Muscle layer of colon (tissue), 2 donors: ENCODE measurements at regions not wholly inside any gene's neighbourhood (a gene's known extent, or its start where the extent isn't known, plus 50 kb on each side); places are given as distances from the start of the nearest gene placed in this dataset.

Experiments used
- H3K27ac ChIP-seq: one replicate; pipeline ENCODE4 v1.7.0; 2013; ENCODE audit warnings: low read depth, mild to moderate bottlenecking, low read length, moderate library complexity
- H3K27me3 ChIP-seq, 2 donors: one replicate each; pipeline ENCODE4 v1.7.0; 2013; ENCODE audit warnings: low read length in 2 of 2, mild to moderate bottlenecking in 2 of 2; ENCODE audit not compliant: insufficient read depth in 2 of 2, control insufficient read depth in 1 of 2
- H3K36me3 ChIP-seq: one replicate; pipeline ENCODE4 v1.7.0; 2013; ENCODE audit warnings: mild to moderate bottlenecking, low read length; ENCODE audit not compliant: insufficient read depth
- H3K4me1 ChIP-seq: one replicate; pipeline ENCODE4 v1.7.0; 2013; ENCODE audit warnings: mild to moderate bottlenecking, low read length; ENCODE audit not compliant: insufficient read depth
- H3K4me3 ChIP-seq, 2 donors: one replicate each; pipeline ENCODE4 v1.7.0; 2013; ENCODE audit warnings: low read length in 2 of 2, low read depth in 1 of 2, mild to moderate bottlenecking in 1 of 2, moderate library complexity in 1 of 2
- H3K9ac ChIP-seq: one replicate; pipeline ENCODE4 v1.7.0; 2013; ENCODE audit warnings: low read length
- H3K9me3 ChIP-seq: one replicate; pipeline ENCODE4 v1.7.0; 2013; ENCODE audit warnings: mild to moderate bottlenecking, low read length
- donor health status: abdominal sarcoma.
- donor health status: Adenocarcinoma of cecum.

DNA sequence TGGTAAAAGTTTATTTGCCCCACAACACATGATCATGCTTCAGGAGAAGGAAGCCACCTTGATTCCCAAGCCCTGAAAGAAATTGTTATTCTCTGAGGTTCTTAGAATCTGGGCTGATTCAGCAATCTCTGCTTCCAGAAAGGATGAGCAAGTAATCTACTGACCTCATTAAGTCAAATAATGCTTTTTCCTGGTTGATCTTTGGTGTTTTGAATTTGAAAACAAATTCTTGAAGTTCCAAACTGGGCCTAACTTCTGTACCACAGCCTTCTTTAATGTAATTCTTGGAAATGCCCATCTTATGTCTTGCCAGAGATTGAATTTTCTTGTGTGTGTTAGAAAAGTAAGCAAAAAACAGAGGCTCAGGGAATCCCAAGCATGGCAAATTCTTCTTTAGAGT, 319.2 kb upstream of the DDHD1 start:
- Histone ChIP-seq H3K9me3 (no peaks in the 10 kb centered on the region), H3K9ac (no peak overlapping the region), H3K4me3 (no peak overlapping the region), H3K36me3 (no peaks in the 10 kb centered on the region), H3K4me1 (peaks cover 13% of the 10 kb centered on the region), H3K27me3 (no peaks in the 10 kb centered on the region), H3K27ac (no peak overlapping the region)

DNA sequence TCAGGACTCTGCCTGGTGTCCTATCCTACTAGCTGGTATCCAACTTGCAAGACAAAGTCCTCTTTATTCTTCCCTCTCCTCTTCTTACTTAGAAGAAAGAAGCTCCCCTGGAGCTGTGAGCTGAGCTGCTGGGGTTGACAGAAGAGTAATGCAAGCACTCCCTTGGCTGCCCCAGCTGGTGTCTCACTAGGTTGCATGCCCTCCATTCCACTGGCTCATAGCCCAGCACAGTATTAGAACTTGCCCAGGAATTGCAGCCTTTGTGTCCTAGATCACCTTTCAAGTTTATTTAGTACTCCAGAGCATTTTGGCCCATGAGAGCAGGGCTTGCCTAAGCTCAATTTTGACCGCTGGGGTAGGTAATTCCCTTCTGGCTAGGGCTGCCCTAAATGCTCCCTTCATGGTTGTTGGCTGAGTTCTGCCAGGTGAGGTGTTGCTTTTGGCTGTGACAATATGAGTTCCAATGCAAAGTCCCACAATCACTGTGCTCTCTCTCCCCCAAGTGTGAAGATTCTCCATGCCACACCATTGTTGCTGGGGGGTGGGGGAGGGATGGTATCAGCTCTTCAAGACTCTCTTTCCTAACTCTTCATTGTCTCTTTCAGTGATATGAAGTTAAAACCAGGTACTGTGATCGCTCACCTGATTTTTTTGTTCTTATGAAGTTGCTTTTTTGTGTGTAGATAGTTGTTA, 317.4 kb upstream of the DDHD1 start:
- H3K4me3 ChIP-seq, result no peak overlapping the region
- peaks cover 13% of the 10 kb centered on the region for H3K4me1 ChIP-seq
- no peaks in the 10 kb centered on the region for H3K9me3 ChIP-seq
- H3K9ac ChIP-seq, result no peak overlapping the region
- no peaks in the 10 kb centered on the region for H3K36me3 ChIP-seq
- no peak overlapping the region for H3K27ac ChIP-seq
- H3K27me3 ChIP-seq, result no peaks in the 10 kb centered on the region

DNA sequence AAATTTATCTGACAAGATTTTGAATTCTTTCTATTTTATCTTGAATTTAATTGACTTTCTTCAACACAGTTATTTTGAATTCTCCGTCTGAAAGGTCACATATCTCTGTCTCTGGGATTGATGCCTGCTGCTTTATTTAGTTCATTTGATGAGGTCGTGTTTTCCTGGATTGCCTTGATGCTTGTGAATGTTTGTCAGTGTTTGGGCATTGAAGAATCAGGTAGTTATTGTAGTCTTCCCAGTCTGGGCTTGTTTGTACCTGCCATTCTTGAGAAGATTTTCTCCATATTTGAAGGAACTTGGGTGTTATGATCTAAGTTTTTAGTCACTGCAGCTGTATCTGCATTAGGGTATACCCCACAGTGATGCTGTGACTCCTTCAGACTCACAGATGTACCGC, 315.8 kb upstream of the DDHD1 start:
- no peaks in the 10 kb centered on the region for H3K36me3 ChIP-seq

DNA sequence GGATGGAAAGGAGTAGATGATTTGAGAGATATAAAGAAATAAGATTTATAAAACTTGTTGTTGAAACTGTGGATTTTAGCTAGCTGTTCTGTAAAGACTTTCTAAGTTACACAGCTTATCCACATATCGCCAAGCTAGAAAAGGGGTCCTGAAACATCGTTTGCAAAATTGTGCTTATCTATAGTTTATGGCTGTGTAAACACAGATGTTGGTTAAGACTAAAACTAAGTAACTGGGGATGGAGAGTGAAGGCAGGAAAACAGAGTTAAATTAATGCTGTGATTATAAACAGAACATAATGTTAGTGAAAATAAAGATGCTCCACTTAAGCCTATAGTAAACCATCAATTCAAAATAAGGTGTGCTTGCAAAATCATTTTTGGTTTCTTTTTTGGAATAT, 311.3 kb upstream of the DDHD1 start:
- peaks cover 8% of the 10 kb centered on the region for H3K4me1 ChIP-seq
- H3K27ac ChIP-seq, result no peak overlapping the region

More for the DNA sequence above, 315.8 kb upstream of the DDHD1 start:
- Histone ChIP-seq H3K27ac (no peak overlapping the region), H3K4me1 (peaks cover 13% of the 10 kb centered on the region), H3K9ac (no peak overlapping the region), H3K27me3 (no peaks in the 10 kb centered on the region), H3K9me3 (no peaks in the 10 kb centered on the region), H3K4me3 (no peak overlapping the region)

DNA sequence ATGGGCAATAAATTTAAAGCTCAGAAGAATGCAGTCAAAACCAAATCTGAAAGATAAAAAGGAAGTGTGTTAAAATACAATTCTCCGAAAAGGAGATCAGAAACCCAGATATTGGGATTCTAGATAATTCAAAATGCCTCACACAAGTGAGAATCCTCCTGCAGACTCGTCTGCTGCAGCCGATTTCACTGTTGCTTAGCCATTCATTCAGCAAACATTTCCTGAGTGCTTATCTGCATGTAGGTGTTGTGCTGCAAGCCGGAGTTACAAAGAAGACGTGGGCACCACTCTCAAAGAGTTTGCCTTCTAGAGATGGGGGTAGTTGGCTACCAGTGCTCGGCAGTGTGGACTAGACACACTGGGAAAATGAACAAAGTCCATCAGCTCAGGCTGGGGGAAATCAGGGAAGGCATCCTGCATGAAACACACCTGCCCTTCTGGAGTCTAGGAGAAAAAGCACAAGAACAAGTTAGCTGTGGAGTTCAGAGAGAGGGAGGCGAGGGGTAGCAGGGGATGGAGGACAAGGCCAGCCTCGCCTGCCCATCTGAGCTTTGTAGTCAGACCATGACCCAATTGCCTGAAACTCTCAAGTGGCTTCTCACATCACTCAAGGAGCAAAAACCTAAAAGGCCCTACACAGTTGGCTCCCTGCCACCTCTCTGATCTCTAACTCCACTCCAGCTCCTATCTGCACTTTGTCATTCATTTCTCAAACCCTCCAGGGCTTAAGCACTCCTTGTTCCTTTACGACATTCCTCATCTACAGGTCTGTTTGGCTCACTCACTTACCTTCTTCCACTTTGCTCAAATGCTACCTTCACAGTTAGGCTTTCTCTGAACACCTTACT, 310.0 kb upstream of the DDHD1 start:
- Histone ChIP-seq H3K27ac (no peak overlapping the region), H3K36me3 (no peaks in the 10 kb centered on the region), H3K9me3 (no peaks in the 10 kb centered on the region), H3K9ac (no peak overlapping the region), H3K4me1 (peaks cover 8% of the 10 kb centered on the region), H3K4me3 (no peak overlapping the region), H3K27me3 (no peaks in the 10 kb centered on the region)

More for the DNA sequence above, 311.3 kb upstream of the DDHD1 start:
- no peaks in the 10 kb centered on the region for H3K9me3 ChIP-seq
- H3K9ac ChIP-seq, result no peak overlapping the region
- H3K36me3 ChIP-seq, result no peaks in the 10 kb centered on the region
- no peaks in the 10 kb centered on the region for H3K27me3 ChIP-seq
- H3K4me3 ChIP-seq, result no peak overlapping the region

DNA sequence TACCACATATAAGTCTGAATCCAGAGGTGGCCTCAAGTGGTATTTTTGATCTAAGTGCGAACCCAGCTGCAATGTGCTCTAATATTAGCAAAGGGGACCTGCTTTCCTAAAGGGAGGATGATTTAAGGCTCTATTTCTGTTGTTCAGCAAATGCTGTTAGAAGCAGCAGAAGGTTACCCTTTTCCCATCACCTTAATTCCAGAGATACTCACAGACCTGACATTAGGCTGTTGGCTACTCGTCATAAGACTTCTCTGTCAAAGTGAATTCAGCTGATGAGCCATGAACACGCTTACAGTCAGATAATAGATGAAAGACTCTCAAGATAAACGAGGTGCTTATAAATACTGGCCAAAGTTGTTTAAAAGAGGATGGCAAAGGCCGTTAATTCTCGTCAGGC, 308.7 kb upstream of the DDHD1 start:
- Histone ChIP-seq H3K9me3 (no peaks in the 10 kb centered on the region), H3K36me3 (no peaks in the 10 kb centered on the region), H3K27ac (no peak overlapping the region), H3K4me1 (peaks cover 8% of the 10 kb centered on the region), H3K27me3 (no peaks in the 10 kb centered on the region), H3K9ac (no peak overlapping the region), H3K4me3 (no peak overlapping the region)

DNA sequence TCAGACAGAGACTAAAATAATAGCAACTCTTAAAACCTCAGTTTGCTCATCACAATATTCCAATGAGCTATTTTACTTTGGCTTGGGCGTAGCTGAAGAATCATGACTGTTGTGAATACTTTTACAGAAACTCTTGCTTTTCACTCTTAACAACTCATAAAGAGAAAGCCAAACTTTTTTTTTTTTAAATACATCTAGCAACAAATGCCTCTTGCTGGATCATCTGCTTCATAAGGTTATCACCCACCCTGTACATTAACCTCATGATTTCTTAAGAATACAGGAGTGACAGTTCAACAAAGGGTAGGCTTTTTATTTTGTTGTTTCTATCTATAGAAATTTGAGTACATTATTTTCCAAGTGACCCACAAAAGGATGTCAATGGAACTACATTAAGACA, 307.4 kb upstream of the DDHD1 start:
- peaks cover 8% of the 10 kb centered on the region for H3K4me1 ChIP-seq
- no peak overlapping the region for H3K9ac ChIP-seq
- no peak overlapping the region for H3K27ac ChIP-seq
- no peaks in the 10 kb centered on the region for H3K27me3 ChIP-seq
- H3K4me3 ChIP-seq, result no peak overlapping the region
- no peaks in the 10 kb centered on the region for H3K36me3 ChIP-seq
- H3K9me3 ChIP-seq, result no peaks in the 10 kb centered on the region

DNA sequence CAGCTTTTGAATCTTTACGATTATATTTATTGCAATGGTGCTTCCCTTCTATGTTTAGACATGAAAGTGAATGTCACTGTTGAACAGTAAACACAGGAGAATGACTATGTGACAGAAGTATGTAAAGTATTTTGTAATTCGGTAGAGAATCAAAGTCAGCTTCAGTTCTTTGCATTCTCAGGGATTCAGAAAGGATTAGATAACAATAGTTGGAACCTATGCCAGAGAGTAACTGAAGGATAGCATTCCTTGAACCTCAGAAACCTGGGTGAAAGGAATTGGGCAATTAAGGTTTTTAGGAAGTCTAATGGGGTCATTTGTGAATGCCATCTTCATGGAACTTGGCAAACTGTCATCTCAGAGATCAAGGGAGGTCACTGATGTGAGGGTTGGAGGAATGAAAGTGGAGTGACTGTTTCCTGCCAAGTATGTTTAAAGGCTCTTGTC, 305.3 kb upstream of the DDHD1 start:
- no peak overlapping the region for H3K4me3 ChIP-seq
- H3K36me3 ChIP-seq, result no peaks in the 10 kb centered on the region
- H3K27me3 ChIP-seq, result no peaks in the 10 kb centered on the region
- H3K9ac ChIP-seq, result no peak overlapping the region
- H3K4me1 ChIP-seq, result peaks cover 8% of the 10 kb centered on the region
- no peak overlapping the region for H3K27ac ChIP-seq
- no peaks in the 10 kb centered on the region for H3K9me3 ChIP-seq

DNA sequence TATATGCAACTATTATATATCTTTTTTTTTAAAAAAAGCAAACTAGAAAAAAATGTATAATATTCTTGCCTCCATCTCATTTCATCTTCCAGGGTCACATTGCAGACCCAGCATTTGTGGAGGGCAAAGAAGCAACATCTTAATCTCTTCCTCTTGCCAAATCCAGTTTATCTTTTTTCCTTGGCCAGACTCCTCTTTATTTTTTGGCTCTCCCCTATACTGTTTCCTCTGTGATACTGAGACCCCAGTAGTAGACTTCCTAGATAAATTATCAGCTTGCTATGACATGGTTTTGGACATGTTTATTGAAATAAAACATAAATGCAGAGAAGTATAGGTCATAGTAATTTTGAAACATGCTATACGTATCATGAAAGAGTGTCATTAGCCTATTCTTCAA, 303.8 kb upstream of the DDHD1 start:
- peaks cover 3% of the 10 kb centered on the region for H3K4me1 ChIP-seq
- no peaks in the 10 kb centered on the region for H3K27me3 ChIP-seq
- no peak overlapping the region for H3K9ac ChIP-seq
- H3K36me3 ChIP-seq, result no peaks in the 10 kb centered on the region
- no peak overlapping the region for H3K4me3 ChIP-seq
- no peak overlapping the region for H3K27ac ChIP-seq
- H3K9me3 ChIP-seq, result no peaks in the 10 kb centered on the region

DNA sequence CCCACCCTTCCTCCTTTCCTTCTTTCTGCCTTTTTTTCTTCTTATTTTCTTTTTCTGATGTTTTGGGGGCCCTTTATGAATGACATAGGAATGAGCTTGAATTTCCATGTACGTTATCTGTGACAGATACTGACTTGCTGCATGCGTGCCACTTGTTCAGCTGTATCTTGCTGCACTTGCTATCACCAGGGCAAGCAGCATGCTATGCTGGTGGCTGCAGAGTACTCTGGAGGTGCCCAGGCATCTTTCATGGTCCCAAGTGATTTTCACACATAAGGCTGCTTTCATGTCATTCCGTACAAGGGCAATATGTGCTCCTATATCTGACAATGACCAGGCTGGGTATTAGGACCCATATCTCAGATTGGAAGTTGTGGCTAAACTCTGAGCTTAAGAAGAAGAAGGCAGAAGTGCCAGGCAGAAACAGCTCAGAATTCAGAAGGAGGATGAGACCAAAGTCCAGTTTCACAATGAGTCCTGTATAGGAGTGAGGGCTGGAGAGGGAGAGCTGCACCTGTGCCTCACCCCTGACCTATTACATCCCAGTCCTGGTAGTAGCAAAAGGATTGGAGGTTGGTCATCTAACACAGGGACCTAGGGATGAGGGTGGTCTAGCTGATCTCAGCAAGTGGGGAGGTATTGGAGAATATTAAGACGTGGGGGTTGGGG, 299.0 kb upstream of the DDHD1 start:
- H3K4me1 ChIP-seq, result no peaks in the 10 kb centered on the region
- H3K27me3 ChIP-seq, result no peaks in the 10 kb centered on the region
- no peak overlapping the region for H3K9ac ChIP-seq
- no peak overlapping the region for H3K27ac ChIP-seq
- no peaks in the 10 kb centered on the region for H3K36me3 ChIP-seq
- H3K9me3 ChIP-seq, result no peaks in the 10 kb centered on the region
- no peak overlapping the region for H3K4me3 ChIP-seq

DNA sequence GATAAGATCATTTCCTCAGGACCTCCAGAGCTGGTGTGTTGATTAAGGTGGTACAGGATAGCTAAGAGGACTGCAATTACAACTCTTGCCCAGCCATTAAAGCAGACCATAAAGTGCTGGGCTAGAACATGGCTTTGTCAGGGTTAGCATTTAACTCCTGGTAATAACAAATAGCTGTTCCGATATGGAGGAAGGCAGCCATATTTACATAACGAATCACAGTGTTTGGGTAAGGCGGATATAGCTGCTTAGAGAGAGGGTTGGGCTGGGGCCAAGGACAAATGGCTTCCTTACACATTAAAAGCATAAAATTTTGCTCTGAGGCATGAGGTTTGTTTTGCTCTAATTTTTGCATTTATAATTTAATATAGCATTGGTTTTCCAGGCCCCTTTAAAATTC, 297.7 kb upstream of the DDHD1 start:
- H3K9ac ChIP-seq, result no peak overlapping the region
- H3K27me3 ChIP-seq, result no peaks in the 10 kb centered on the region
- H3K27ac ChIP-seq, result no peak overlapping the region
- H3K4me3 ChIP-seq, result no peak overlapping the region
- no peaks in the 10 kb centered on the region for H3K36me3 ChIP-seq
- no peaks in the 10 kb centered on the region for H3K9me3 ChIP-seq
- H3K4me1 ChIP-seq, result no peaks in the 10 kb centered on the region
